Activated T-cell treated with anti-CD3 and anti-CD28 coated beads, Interleukin-2, amount 50 U/mL, for 72 hours (primary cell): ENCODE measurements at regions not wholly inside any gene's neighbourhood (a gene's known extent, or its start where the extent isn't known, plus 50 kb on each side); places are given as distances from the start of the nearest gene placed in this dataset.
A peak's percentile ranks its signal among the peaks of the same experiment; 100 is the strongest.
"Not testable (repeated sequence)": the region's sequence is repeated elsewhere in the genome, so short reads cannot be mapped to it uniquely, and the experiment has no call there.

Experiments
- ATAC-seq, 2 donors: fragments of 150-1000 bp; cut with Tn5 transposase; replicated peaks in 1 of 2; 2 replicates each; pipeline ENCODE4 v1.10.0; 2021; ENCODE audit warnings: moderate library complexity in 2 of 2, mild to moderate bottlenecking in 1 of 2
- DNase-seq, 2 donors: peaks; one replicate each; pipeline ENCODE4 v3.0.0; 2021 to 2022; ENCODE audit warnings: mixed read lengths in 1 of 2
- H3K27ac Mint-ChIP-seq: one replicate; pipeline ENCODE4 v1.8.0; 2022; ENCODE audit warnings: mild to moderate bottlenecking, moderate library complexity, mixed read lengths
- H3K27me3 Mint-ChIP-seq: one replicate; pipeline ENCODE4 v1.8.0; 2022; ENCODE audit warnings: low read depth, mixed read lengths
- H3K36me3 Mint-ChIP-seq, 2 donors: one replicate each; pipeline ENCODE4 v1.8.0; 2022; ENCODE audit warnings: mixed read lengths in 2 of 2, mild to moderate bottlenecking in 1 of 2; ENCODE audit not compliant: insufficient read depth in 2 of 2
- H3K4me1 Mint-ChIP-seq: one replicate; pipeline ENCODE4 v1.8.0; 2022; ENCODE audit warnings: low read depth, mixed read lengths
- H3K4me3 Mint-ChIP-seq, 2 donors: one replicate each; pipeline ENCODE4 v1.8.0; 2022; ENCODE audit warnings: mild to moderate bottlenecking in 2 of 2, mixed read lengths in 2 of 2, moderate library complexity in 2 of 2
- H3K9me3 Mint-ChIP-seq, 2 donors: one replicate each; pipeline ENCODE4 v1.8.0; 2022; ENCODE audit warnings: mixed read lengths in 2 of 2

DNA sequence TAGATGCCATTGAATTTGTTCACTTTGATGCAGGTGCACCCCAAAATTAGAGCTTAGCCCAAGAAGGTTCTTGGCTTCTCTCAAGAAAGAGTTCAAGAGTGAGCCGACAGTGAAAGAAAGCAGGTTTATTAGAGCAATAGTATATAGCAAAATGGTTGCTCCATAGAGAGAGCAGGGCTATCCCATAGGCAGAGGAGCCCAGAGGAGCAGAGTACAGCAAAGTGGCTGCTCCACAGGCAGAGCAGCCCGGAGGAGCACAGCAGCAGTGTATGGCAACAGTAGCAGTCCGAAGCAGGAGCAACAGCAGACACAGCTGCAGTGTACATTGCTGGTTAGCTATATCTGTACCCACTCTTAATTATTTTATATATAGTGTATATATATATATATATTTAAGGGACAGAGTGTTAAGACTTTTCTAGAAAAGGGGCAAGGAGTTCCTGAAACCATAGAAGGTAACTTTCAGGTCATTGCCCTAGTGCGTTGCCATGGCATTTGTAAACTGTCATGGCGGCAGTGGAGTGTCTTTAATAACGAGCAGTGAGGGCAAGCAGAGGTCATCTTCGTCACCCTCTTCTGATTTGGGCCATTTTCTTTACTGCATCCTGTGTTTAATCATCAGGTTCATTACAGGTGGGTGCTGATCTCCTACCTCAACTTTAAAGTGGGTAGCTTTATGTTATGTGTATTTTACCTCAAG is 222.7 kb downstream of the CYB561 start:
- Mint-ChIP-seq H3K27me3 (no peaks in the 10 kb centered on the region), H3K4me3 (no peak overlapping the region), H3K9me3 (peaks cover 0 to 2% of the 10 kb centered on the region in 2 donors), H3K4me1 (no peaks in the 10 kb centered on the region), H3K36me3 (no peaks in the 10 kb centered on the region), H3K27ac (no peak overlapping the region)
- DNase-seq, result no peak
- no peak for ATAC-seq

DNA sequence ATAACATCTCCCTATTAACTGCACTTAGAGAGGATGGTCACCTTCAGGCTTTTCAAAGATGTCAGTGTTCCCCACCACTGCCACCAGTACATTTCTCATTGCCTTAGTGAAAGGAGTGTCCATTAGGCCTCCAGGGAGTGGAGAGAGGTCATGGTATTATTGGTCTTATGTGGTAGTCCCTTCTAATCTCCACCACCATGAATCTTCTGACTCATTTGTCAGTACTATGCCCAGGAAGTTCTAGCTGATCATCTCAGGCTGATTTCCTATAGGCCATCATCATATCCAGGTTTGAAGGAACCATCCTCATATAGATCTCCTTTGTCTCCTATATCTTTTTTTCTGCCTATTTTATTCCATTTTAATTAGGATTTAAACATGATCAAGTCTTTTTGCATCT is 221.5 kb downstream of the CYB561 start:
- Mint-ChIP-seq H3K4me3 (no peak overlapping the region), H3K27me3 (no peaks in the 10 kb centered on the region), H3K9me3 (peaks cover 0 to 2% of the 10 kb centered on the region in 2 donors), H3K4me1 (no peaks in the 10 kb centered on the region), H3K27ac (no peak overlapping the region), H3K36me3 (peaks cover 0 to 3% of the 10 kb centered on the region in 2 donors)
- no peak for DNase-seq
- no peak for ATAC-seq

DNA sequence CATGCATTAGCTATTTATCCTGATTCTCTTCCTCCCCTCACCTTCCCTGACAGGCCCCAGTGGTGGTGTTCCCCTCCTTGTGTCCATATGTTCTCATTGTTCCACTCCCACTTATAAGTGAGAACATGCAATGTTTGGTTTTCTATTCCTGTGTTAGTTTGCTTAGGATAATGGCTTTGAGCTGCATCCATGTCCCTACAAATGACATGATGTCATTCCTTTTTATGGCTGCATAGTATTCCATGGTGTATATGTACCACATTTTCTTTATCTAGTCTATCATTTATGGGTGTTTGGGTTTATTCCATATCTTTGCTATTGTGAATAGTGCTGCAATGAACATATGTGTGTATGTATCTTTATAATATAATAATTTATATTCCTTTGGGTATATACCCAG is 219.4 kb downstream of the CYB561 start:
- H3K27ac Mint-ChIP-seq, ATAC-seq, H3K4me1 Mint-ChIP-seq, H3K36me3 Mint-ChIP-seq, DNase-seq, H3K27me3 Mint-ChIP-seq, H3K9me3 Mint-ChIP-seq, H3K4me3 Mint-ChIP-seq: not testable (repeated sequence)

DNA sequence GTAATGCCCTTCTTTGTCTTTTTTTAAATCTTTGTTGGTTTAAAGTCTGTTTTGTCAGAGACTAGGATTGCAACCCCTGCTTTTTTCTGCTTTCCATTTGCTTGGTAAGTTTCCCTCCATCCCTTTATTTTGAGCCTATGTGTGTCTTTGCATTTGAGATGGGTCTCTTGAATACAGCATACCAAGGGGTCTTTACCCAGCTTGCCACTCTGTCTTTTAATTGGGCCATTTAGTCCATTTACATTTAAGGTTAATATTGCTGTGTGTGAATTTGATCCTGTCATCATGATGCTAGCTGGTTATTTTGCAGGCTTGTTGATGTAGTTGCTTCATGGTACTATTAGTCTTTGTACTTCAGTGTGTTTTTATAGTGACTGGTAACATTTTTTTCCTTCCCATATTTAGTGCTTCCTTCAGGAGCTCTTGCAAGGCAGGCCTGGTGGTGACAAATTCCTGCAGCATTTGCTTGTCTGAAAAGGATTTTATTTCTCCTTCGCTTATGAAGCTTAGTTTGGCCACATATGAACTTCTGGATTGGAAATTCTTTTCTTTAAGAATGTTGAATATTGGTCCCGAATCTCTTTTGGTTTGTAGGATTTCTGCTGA is 215.0 kb downstream of the CYB561 start:
- H3K27ac Mint-ChIP-seq, H3K4me3 Mint-ChIP-seq, DNase-seq, H3K27me3 Mint-ChIP-seq, ATAC-seq, H3K4me1 Mint-ChIP-seq: not testable (repeated sequence)
- H3K9me3 Mint-ChIP-seq, result peaks cover 4 to 14% of the 10 kb centered on the region in 2 donors
- H3K36me3 Mint-ChIP-seq, result peaks cover 7 to 12% of the 10 kb centered on the region in 2 donors

DNA sequence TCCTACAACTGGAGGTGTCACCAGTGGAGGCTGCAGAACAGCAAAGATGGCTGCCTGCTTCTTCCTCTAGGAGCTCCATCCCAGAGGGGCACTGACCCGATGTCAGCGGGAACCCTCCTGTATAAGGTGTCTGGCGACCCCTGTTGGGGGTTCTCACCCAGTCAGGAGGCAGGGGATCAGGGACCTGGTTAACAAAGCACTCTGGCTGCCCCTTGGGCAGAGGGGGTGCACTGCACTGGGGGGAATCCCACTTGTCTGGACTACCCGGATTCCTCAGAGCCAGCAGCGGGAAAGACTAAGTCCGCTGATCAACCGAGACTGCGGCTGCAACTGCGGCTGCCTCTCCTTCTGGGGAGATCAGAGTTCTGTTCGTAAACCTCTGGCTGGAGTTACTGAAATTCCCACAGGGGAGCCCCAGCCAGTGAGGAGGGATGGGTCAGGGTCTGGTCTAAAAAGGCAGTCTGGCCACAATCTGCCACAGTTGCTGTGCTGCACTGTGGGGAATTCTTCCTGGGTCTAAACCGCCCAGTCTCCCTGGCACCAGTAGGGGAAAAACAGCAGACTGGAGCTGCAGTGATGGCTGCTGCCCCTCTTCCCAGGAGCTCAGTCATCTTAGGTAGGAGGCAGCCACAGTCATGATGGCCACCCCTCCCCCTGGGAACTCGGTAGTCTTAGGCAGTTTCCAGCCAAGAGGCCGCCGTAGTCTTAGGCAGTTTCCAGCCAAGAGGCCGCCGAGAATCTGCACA is 213.4 kb downstream of the CYB561 start:
- no peak overlapping the region for H3K4me3 Mint-ChIP-seq

DNA sequence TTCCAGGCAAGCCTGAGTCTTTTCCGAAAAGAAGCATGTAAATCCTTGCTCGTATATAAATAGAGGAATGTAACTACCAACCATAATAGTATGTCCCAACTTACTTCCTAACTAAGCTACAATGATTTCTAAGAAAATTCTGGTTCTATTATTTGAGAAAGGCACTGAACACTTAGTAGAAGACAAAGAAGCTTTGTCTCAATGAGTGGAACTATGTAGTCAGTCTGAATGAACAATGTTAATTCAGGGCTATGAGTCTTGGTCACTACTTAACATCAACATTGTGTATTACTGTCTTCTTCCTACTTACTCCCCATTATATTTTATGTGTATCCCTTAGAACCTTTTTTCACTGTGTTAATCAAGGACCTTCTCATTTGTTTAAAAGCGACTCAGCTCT is 206.0 kb downstream of the CYB561 start:
- DNase-seq, result no peak
- no peaks in the 10 kb centered on the region for H3K4me1 Mint-ChIP-seq
- ATAC-seq, result no peak

More for the DNA sequence above, 213.4 kb downstream of the CYB561 start:
- ATAC-seq, result no peak
- Mint-ChIP-seq H3K27ac (no peak overlapping the region), H3K36me3 (peaks cover 7 to 12% of the 10 kb centered on the region in 2 donors), H3K27me3 (no peaks in the 10 kb centered on the region), H3K9me3 (peaks cover 4 to 11% of the 10 kb centered on the region in 2 donors), H3K4me1 (no peaks in the 10 kb centered on the region)
- DNase-seq, result no peak

DNA sequence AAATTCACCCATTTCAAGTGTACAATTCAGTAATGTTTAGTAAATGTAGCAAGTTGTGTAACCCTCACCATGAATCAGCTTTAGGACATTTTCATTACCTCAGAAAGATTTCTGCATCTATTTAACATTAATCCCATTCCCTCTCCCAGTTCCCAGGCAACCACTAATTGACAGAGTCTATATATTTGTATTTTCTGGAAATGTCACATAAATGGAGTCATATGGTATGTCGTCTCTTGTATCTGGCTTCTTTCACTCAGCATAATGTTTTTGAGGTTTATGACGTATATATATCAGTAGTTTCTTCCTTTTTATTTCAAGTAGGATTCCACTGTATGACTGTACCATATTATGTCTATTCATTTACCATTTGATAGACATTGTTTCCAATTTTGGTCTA is 199.8 kb downstream of the CYB561 start:
- Mint-ChIP-seq H3K27ac (peak overlapping the region; percentile 38), H3K27me3 (no peaks in the 10 kb centered on the region), H3K4me1 (no peaks in the 10 kb centered on the region), H3K9me3 (peaks cover 1 to 2% of the 10 kb centered on the region in 2 donors), H3K4me3 (no peak overlapping the region), H3K36me3 (no peaks in the 10 kb centered on the region)
- DNase-seq, result no peak
- no peak for ATAC-seq

More for the DNA sequence above, 206.0 kb downstream of the CYB561 start:
- Mint-ChIP-seq H3K4me3 (no peak overlapping the region), H3K27me3 (no peaks in the 10 kb centered on the region), H3K9me3 (peaks cover 1 to 2% of the 10 kb centered on the region in 2 donors), H3K27ac (no peak overlapping the region), H3K36me3 (no peaks in the 10 kb centered on the region)

DNA sequence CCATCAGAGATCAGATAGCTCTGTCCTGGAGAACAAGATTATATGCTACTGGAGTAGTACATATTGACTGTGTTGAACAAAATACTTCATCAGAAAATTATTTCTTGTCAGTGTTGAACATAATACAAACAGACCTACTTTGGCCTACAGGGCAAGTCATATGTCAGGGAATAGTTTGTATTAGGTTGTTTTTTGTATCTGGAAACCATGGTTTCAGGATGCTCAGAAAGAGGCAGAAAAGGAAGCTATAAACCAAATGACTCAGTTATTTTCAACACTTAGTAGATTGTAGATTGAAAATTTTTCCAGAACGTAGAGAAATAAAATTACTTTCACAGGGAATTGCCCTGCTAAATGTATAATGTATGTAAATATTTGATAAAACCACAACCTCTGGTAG is 198.4 kb downstream of the CYB561 start:
- no peak overlapping the region for H3K27ac Mint-ChIP-seq
- H3K36me3 Mint-ChIP-seq, result no peaks in the 10 kb centered on the region
- ATAC-seq, result no peak
- H3K27me3 Mint-ChIP-seq, result no peaks in the 10 kb centered on the region
- no peak for DNase-seq
- no peaks in the 10 kb centered on the region for H3K4me1 Mint-ChIP-seq
- H3K9me3 Mint-ChIP-seq, result peaks cover 1 to 2% of the 10 kb centered on the region in 2 donors
- no peak overlapping the region for H3K4me3 Mint-ChIP-seq

DNA sequence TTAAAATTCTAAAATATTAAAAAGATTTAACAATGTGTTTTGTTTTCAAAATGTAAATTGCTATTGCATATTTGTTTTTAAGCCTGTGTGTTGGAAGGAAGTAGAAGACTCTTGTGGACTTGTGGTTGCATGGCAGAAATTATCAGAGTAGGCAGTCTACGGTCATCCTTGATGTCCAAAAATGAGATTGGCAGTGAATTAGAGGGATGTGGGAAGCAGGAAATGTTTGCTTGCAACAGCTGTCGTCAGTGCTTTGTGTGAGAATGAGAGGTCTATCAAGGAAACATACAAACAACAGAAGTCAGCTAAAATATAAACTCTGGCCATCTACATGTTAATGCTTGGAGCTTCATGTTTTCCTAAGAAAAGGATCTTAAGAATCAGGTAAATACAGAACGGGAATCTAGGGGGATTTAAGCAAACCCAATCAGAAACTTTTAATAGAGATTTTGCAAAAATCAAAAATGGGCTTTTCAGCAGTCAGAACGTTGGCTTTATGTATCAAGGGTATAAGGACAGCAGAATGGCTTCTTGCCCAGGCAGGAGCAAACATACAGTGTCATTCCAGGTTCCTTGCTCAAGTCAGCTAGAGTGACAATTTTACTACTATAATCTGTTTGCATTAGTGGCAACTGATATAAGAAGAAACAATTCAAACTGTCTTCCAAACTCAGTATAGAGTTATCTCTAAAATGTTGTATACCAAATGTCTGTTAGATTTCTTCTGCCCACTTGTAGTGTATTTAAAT is 196.7 kb downstream of the CYB561 start:
- no peak for DNase-seq
- no peaks in the 10 kb centered on the region for H3K27me3 Mint-ChIP-seq
- H3K36me3 Mint-ChIP-seq, result no peaks in the 10 kb centered on the region
- H3K4me1 Mint-ChIP-seq, result no peaks in the 10 kb centered on the region
- H3K27ac Mint-ChIP-seq, result no peak overlapping the region
- no peak overlapping the region for H3K4me3 Mint-ChIP-seq
- no peak for ATAC-seq
- peaks cover 1% of the 10 kb centered on the region in 2 donors for H3K9me3 Mint-ChIP-seq

DNA sequence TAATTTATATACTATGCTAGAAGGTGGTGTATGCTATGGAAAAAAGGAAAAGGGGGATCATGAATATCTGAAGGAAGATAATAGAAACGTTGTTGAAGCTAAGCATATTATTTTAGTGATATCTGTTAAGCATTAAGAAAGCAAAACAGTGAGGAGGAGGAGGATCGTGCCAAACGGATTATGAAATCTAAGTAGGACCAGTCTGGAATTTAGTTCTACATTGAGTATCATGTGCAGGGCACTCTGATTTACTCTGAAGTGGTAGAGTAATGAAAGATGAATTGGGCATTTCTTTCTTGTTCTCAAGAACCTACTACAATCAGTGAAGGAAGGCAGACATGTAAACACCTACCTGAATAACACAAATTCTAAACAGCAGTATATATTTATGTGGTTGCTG is 195.3 kb downstream of the CYB561 start:
- no peak for DNase-seq
- no peaks in the 10 kb centered on the region for H3K27me3 Mint-ChIP-seq
- H3K9me3 Mint-ChIP-seq, result peaks cover 4 to 7% of the 10 kb centered on the region in 2 donors
- no peaks in the 10 kb centered on the region for H3K4me1 Mint-ChIP-seq
- H3K27ac Mint-ChIP-seq, result peak overlapping the region; percentile 40
- H3K36me3 Mint-ChIP-seq, result peaks cover 3 to 5% of the 10 kb centered on the region in 2 donors
- no peak overlapping the region for H3K4me3 Mint-ChIP-seq
- no peak for ATAC-seq

DNA sequence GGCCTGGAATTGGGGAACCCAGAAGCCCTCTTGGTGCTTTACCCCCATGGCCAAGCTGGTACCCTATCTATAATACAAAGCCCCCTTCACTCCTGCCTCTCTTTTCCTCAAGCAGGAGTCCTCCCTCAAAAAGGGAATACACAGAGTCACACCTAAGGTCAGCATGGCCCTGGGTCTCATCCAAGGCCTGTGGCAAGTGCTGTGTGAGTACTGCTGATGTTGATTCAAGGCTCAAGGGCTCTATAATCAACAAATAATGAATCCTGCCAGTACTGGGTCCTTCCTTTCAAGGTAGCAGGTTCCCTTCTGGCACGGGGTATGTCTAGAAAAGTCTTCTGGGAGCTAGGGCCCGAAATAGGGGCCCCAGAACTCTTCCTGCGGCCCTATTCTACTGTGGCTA is 187.3 kb downstream of the CYB561 start:
- Mint-ChIP-seq H3K4me1 (no peaks in the 10 kb centered on the region), H3K9me3 (peaks cover 4 to 11% of the 10 kb centered on the region in 2 donors), H3K27me3 (no peaks in the 10 kb centered on the region), H3K36me3 (peaks cover 4 to 10% of the 10 kb centered on the region in 2 donors), H3K4me3 (no peak overlapping the region), H3K27ac (no peak overlapping the region)
- no peak for ATAC-seq
- no peak for DNase-seq

DNA sequence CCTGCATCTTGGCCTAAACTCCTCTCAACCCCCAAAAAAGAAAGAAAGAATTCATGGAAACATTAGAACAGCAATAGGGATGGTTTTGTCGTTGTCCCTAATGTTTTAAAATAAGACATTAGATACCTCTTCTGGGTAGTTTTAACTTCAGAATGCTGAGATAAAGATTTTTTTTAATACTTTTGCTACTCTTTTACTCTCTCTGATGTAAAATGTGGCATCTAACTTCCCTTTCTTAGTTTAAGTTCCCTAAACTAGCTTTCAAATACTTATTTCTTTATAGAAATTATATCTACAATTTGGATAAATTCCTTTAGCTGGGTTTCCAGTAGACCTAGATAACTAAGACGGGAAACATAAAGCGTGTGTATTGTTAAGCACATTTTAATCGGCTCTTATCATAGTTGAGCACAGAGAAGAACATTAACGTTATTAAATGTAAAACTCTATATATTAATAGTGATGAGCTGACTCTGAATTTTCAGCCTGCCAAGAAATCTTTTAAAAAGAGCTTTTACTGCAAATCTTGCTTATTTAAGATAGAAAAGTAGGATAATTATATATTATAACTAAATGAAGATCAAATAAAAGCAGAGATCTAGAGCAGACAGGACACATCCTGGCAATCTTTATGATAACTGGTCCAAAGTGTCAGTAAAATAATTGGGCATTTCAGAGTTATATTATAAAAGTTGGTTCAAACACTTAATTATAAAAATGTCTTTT is 183.2 kb downstream of the CYB561 start:
- no peaks in the 10 kb centered on the region for H3K9me3 Mint-ChIP-seq
- H3K27me3 Mint-ChIP-seq, result no peaks in the 10 kb centered on the region
- no peaks in the 10 kb centered on the region for H3K36me3 Mint-ChIP-seq
- ATAC-seq, result no peak
- H3K27ac Mint-ChIP-seq, result no peak overlapping the region
- no peaks in the 10 kb centered on the region for H3K4me1 Mint-ChIP-seq
- H3K4me3 Mint-ChIP-seq, result no peak overlapping the region
- no peak for DNase-seq
